ENCODE measurements at regions not wholly inside any gene's neighbourhood (a gene's known extent, or its start where the extent isn't known, plus 50 kb on each side); places are given as distances from the start of the nearest gene placed in this dataset.
A peak's percentile ranks its signal among the peaks of the same experiment; 100 is the strongest.

DNA sequence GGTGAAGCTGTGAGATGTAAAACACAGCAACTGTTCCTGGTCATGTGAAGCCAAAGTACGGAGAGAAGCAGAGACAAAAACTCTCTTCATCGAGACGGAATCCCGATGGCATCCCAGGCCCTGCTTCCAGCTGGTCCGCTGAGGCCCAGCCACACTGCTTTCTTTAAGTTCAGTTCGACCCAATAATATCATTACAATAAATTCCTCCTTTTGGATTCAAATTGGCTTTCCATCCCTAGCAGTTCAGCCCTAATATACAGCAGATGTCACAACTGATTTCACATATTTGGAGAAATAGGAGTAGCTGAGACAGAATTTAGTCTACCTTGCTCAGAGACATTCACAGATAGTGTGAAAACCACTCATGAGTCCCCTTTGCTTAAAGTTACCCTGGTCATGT is 98.3 kb upstream of the SPRY1 start:
- ATAC-seq = no peak
- no peaks in the 10 kb centered on the region for H3K4me1 ChIP-seq
- H3K9me3 ChIP-seq = no peaks in the 10 kb centered on the region
- TF ChIP-seq, protein P1, sequence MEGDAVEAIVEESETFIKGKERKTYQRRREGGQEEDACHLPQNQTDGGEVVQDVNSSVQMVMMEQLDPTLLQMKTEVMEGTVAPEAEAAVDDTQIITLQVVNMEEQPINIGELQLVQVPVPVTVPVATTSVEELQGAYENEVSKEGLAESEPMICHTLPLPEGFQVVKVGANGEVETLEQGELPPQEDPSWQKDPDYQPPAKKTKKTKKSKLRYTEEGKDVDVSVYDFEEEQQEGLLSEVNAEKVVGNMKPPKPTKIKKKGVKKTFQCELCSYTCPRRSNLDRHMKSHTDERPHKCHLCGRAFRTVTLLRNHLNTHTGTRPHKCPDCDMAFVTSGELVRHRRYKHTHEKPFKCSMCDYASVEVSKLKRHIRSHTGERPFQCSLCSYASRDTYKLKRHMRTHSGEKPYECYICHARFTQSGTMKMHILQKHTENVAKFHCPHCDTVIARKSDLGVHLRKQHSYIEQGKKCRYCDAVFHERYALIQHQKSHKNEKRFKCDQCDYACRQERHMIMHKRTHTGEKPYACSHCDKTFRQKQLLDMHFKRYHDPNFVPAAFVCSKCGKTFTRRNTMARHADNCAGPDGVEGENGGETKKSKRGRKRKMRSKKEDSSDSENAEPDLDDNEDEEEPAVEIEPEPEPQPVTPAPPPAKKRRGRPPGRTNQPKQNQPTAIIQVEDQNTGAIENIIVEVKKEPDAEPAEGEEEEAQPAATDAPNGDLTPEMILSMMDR (IDR thresholded peaks at IDR 0.05) = no peak
- intact Hi-C loops (cut with DNase I) = no loop called here
- DNase-seq = no peak
- no peak overlapping the region for H3K27ac ChIP-seq
- H3K4me3 ChIP-seq = no peak overlapping the region
- no peaks in the 10 kb centered on the region for H3K36me3 ChIP-seq
- H3K27me3 ChIP-seq = no peaks in the 10 kb centered on the region

DNA sequence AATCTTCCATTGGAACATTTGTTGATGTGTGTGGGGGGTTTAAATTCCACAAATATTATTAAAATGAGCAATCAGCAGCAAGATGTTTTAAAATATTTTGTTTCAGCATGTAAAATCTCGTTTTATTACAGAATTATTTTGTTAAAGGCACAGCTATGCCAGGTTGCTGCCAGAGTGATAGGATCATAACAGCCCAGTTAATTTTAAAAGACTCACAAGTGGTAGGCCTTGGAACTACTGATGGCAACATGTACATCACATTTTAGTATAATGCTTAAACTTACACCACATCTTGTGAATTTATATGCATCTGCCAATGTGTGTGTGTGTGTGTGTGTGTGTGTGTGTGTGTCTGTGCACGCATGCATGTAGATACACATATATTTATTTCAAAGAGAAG is 97.8 kb upstream of the SPRY1 start:
- Histone ChIP-seq H3K27me3 (no peaks in the 10 kb centered on the region), H3K9me3 (no peaks in the 10 kb centered on the region), H3K36me3 (no peaks in the 10 kb centered on the region), H3K4me1 (no peaks in the 10 kb centered on the region), H3K27ac (no peak overlapping the region), H3K4me3 (no peak overlapping the region)
- no peak for ATAC-seq
- no peak for DNase-seq
- TF ChIP-seq, protein P1 (IDR thresholded peaks at IDR 0.05) = no peak
- intact Hi-C loops (cut with DNase I) = no loop called here

DNA sequence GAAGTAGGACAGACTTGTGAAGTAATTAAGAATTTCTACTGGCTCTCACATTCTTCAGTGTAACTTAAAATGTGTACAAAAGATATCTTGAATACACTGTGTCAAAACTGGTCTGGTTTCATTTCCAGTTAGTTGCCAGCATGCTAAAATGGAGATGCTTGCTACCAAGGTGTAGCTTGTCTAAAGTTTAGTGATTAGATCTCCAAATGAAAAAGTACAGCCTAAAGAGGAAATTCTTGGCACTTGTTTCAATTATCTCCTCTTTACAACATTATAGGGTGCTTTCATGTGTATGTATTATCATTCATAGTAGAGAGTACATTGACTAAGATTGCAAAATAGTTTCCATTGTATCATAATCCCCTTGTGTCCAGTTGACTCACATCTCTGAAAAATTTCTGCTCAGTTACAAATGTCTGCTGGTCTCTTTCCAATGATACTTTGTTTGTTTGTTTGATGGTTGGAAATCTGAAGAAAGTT is 97.3 kb upstream of the SPRY1 start:
- TF ChIP-seq, protein P1 (IDR thresholded peaks at IDR 0.05) = no peak
- peak; percentile 52 for ATAC-seq
- no peaks in the 10 kb centered on the region for H3K4me1 ChIP-seq
- no peak for DNase-seq
- H3K9me3 ChIP-seq = no peaks in the 10 kb centered on the region
- H3K36me3 ChIP-seq = no peaks in the 10 kb centered on the region
- no peak overlapping the region for H3K4me3 ChIP-seq
- intact Hi-C loops (cut with DNase I) = no loop called here
- no peaks in the 10 kb centered on the region for H3K27me3 ChIP-seq
- H3K27ac ChIP-seq = no peak overlapping the region

DNA sequence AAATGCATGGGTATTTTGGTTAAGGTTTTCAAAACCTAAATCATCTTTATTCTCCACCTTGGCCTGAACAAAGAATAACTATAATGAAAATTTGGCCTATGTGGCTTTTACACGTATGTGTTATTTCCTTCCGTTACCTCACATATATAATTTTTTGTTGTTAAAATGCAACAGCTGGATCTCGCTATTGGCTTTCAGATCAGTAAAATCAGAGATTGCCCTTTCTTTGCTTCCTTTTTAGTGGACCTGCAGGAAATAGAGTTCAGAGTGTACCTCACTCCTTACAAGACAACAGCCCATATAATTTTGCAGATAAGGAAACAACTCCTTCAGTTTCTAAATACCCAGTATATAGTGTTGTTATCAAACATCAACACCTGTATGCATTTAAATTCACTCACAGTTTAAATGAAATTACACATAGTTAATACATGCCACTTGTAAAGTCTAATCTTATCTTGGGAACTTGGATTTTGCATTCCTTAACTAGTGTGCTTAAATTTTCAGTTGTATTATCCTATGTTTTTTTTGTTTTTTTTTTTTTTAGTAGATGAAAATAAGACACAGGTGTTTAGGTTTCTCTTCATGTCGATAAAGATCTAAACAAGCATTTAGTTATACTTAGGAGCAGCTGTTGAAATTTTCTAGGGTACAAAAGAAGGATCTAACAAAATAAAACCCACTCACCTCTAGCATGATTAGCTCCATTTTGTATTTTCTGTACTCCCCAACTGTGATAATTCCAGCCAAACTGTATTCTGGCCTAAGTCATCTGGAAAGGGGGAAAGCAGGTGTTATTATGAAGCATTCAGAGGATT is 96.2 kb upstream of the SPRY1 start:
- H3K9me3 ChIP-seq = no peaks in the 10 kb centered on the region
- H3K27me3 ChIP-seq = no peaks in the 10 kb centered on the region
- no peaks in the 10 kb centered on the region for H3K4me1 ChIP-seq
- H3K36me3 ChIP-seq = no peaks in the 10 kb centered on the region
- no peak for ATAC-seq
- intact Hi-C loops (cut with DNase I) = no loop called here
- no peak overlapping the region for H3K27ac ChIP-seq
- no peak for DNase-seq
- H3K4me3 ChIP-seq = no peak overlapping the region
- TF ChIP-seq, protein P1 (IDR thresholded peaks at IDR 0.05) = no peak

DNA sequence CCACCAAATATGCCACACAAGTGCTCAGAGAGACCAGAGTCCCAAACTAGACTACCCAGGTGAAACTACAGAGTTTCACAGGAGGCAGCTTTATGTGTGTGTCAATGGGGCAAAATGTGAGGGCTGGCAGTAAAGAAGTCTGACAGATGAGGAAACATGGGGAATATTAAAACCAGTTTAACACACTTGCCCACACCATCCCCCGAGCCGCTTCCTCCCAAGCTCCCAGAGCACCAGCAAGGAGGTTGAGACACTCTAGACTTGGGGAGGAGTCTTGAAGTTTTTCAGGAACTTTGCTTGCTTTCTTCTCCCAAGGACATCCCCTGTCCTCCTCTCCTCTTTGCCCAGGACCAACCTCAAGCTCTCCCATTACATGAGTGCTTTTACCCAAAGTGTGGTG is 94.7 kb upstream of the SPRY1 start:
- Histone ChIP-seq H3K4me3 (no peak overlapping the region), H3K4me1 (no peaks in the 10 kb centered on the region), H3K36me3 (no peaks in the 10 kb centered on the region), H3K27ac (no peak overlapping the region), H3K9me3 (no peaks in the 10 kb centered on the region), H3K27me3 (no peaks in the 10 kb centered on the region)
- DNase-seq = no peak
- ATAC-seq = peak; percentile 57
- intact Hi-C loops (cut with DNase I) = no loop called here
- TF ChIP-seq, protein P1 (IDR thresholded peaks at IDR 0.05) = no peak
